Nucleus accumbens (tissue), 56 donors: ENCODE measurements at regions not wholly inside any gene's neighbourhood (a gene's known extent, or its start where the extent isn't known, plus 50 kb on each side); places are given as distances from the start of the nearest gene placed in this dataset.
"Not testable (repeated sequence)": the region's sequence is repeated elsewhere in the genome, so short reads cannot be mapped to it uniquely, and the experiment has no call there.

Experiments used
- DNase-seq, 56 donors: peaks; one replicate each; lab custom pipeline; 2025; lab: John Stamatoyannopoulos, UW

- no peak for DNase-seq
Measured at GRCh38 chr3:87625876-87626275, 349.5 kb upstream of the POU1F1 start.

- DNase-seq: no peak
Measured at GRCh38 chr3:87624860-87625259, 348.5 kb upstream of the POU1F1 start.

DNA sequence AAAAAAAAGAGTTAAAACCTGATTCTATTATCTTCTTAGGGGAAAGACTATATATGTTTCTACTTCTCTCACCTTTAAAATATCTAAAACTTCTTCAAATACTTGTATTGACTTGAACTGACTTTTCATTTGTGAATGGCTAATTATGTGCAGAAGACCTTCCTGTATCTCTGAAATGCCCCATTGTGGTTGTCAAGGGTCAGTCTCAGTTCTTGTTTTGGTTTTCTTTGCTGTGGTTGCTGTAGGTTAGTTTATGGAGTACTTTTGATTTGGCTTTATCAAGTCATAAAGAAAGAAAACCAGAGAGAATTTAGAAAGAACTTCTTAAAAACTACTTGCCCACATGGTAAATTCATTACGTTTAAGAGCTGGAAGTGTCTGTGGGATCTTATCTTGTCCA, 345.3 kb upstream of the POU1F1 start:
- DNase-seq: no peak

GRCh38 chr3:87615506-87615905, 339.1 kb upstream of the POU1F1 start:
- DNase-seq: no peak

- DNase-seq: no peak
Measured at GRCh38 chr3:87614998-87615397, 338.6 kb upstream of the POU1F1 start.

DNA sequence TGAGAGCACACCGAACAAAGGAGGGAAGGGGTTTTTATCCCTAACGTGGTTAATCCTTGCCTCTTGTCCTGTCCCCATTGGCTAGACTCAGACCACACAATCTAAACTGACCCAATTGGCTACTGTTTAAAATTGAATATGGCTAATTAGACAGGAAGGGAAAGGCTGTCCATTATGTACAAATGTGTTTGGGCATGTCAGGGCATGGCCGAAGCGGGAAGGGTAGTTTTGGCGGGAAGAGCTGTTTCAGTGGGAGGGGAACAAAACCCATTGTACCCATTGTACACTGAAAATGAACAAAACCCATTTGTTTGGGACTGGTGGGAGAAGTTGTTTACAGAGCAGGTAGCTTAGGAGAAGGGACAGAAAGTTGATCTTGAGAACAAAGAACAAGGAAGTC, 330.9 kb upstream of the POU1F1 start:
- DNase-seq: no peak

- no peak for DNase-seq
Measured at GRCh38 chr3:87595798-87596197, 319.4 kb upstream of the POU1F1 start.

DNA sequence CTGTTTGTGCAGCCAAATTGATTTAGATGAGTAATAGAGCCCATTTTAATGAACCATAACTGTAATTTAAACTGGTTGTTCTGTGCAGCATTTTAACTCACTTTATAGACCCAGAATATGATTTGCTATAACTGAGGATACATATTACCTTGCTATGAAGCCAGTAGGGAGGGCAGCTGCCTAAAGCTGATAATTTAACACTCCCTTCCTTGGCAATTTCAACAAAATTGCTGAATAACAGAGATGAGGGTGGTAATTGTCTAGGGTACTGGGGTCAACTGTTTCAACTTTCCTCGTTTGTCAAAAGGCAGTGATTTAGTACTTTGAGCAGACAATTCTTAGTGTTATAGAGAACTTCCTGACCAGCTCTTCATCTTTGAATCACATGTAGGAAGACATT, 304.9 kb upstream of the POU1F1 start:
- no peak for DNase-seq

DNA sequence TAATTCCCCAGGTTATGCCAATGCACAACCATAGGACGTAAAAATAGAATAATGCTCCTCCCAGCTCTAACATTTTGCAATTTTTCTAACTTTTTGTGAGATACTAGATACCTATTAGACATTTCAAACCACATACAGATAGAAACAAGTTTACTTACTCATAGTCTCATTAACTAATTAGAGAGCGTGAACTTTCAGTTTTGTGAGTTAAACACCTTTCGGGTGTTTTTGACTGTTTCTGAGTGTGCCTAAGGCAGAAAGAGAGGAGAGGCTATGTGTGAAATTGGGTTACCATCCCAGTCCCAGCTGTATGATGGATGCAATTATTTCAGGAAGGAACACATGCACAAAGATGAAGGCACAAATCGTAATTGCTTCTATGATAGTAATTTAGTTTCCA, 300.4 kb upstream of the POU1F1 start:
- no peak for DNase-seq

- no peak for DNase-seq
Measured at GRCh38 chr3:87575550-87575949, 299.2 kb upstream of the POU1F1 start.

DNA sequence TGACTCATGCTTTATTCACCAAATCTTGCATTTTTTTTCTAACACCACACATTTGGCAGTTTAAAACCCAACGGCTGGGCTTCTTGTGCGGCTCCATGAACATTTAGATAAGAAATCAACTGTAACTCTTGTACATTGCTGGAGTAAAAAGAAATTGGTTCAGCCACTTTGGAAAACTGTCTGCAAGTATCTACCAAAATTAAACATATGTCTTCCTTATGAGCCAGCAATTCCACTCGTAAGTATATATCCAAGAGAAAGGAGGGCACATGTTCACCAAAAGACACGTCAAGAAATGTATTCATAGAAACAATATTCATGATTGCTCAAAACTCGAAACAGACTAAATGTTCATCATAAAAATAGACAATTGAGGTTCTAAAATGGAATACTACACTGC, 291.9 kb upstream of the POU1F1 start:
- DNase-seq: no peak

DNA sequence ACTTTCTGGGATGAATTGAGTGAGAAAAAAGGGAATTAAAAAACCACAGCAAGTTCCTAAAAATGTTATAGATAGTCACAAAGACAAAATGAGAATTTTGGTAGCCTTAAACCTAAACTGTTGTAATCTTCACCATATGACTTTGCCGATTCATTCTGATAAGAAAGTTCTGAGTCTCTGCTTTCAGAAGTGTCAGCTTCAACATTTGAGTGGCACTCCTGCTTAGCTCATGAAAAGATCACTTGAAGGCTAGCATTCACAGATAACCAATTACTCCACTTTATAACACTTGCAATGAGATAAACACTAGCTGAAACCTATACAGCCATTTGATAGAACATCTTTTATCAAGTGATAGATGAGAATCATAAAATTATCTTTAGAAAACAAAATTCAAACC, 288.1 kb upstream of the POU1F1 start:
- no peak for DNase-seq

GRCh38 chr3:87563712-87564111, 287.3 kb upstream of the POU1F1 start:
- no peak for DNase-seq

DNA sequence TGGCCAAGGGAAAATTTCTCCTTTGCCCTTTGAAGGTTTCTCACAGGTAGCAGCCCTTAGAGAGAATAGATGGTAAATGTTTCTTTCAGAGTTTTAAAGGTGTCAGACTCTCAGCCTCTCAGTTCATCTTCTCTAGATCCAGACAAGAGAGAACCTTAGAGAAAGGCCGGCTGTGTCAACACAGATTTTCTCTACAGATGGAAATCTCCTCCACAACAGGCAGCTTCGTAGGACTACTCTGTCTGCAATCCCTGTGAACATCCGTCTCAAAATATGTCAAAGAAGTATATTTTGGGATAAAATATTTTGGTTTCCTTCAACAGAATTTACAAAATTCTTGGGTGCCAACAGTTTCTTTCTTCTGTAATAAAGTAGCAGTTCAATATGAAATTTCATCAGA, 282.1 kb upstream of the POU1F1 start:
- no peak for DNase-seq

DNA sequence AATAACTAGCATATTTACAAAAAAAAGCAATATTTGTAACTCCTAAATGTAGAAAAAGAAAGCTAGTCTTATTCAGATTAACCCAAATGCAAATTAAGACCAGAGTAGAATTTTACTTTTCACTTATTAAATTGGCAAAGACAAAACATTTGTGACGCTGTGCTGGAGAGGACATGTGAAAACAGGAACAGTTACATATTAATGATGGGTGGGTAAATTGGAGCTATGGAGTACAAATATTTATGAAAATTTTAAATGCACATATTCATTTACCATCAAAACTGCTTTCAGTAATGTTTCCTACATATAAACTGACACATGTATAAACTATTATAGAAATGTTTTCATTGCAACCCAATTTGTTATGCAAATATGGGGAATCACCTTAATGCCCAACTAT, 278.9 kb upstream of the POU1F1 start:
- no peak for DNase-seq

DNA sequence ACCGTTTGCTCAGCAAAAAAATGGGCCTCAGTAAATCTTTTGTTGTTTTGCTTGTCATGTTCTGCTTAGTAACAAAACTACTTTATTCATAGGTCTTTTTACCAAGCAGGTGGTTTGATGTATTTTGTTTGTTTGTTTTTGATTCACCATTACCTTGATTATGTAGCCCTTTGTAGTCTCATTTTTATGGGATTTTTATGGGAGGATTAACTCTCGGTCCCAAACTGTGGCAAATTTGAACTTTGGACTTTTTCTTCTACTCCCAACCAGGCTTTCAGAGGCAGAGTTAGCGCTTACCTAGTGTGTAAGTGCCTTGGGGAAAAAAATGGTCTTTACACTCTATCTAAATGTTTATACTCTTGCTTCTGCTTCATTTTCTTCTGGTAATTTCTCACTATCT, 276.7 kb upstream of the POU1F1 start:
- DNase-seq: no peak

DNA sequence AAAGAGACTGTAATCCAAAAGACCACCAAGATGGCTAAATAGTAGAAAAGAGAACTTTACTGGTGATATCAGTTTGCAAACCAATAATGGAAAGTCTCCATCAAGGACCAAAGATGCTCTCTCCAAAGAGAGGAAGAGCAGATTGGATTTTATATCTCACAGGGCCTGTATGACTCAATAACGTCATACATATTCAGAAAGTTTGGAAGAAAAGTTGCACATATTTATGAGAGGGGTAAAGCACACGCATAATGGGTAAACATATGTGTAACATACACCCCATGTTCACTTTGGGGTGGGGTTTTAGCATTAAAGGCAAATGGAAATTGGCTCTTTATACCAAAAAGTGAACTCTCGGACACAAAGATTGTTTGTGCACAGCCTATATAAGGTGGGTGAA, 274.5 kb upstream of the POU1F1 start:
- no peak for DNase-seq

- DNase-seq: no peak
Measured at GRCh38 chr3:87549208-87549607, 272.8 kb upstream of the POU1F1 start.

DNA sequence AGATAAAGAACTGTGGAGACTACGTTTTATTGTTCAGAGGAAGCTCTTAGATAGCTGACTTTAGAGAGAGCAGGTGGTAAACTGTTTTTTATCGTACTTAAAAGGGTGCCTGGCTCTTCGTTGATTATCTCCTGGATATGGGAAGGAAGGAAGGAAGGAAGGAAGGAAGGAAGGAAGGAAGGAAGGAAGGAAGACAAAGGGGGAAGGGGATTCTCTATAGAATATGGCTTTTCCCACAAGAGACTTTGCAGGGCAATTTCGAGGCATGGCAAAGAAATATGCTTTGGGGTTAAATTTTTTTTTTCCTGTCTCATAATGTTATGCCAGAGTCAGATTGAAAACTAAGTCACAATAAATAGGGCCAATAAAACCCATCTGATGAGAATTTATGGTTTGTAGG, 271.9 kb upstream of the POU1F1 start:
- no peak for DNase-seq

DNA sequence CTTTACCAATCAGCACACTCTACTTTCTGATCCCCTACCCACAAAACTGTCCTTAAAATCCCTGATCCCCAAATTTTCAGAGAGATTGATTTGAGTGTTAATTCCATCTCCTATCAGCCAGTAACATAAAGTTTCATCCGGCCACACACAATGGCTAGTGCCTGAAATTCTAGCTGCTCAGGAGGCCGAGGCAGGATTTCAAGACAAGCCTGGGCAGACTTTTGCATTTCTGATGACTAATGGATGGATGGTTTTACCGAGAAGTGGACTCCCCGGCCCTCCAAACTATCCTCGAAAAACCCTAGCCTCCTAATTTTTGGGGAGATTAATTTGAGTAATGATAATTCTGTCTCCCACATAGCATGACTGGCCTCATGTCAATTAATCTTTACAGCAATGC, 269.8 kb upstream of the POU1F1 start:
- DNase-seq: no peak

DNA sequence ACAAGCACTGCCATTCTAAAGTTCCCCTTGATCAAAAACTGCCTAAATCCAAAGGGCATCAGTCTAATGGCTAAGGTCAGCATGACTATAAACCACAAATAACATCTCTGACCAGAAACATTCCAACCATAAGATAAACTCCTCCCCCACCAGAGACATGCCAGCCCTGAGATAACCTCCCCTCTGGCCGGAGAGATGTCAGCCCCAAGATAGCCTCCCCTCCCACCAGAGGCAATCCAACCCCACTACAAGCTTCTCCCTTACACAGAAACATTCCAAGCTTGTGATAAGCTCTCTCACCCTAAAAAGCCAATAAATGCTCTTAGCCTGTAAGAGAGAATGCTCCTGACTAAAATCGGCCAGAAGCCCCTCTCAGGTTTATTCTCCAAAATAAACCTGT, 267.0 kb upstream of the POU1F1 start:
- DNase-seq: not testable (repeated sequence)

GRCh38 chr3:87541723-87542122, 265.3 kb upstream of the POU1F1 start:
- no peak for DNase-seq

- DNase-seq: not testable (repeated sequence)
Measured at GRCh38 chr3:87538722-87539121, 262.3 kb upstream of the POU1F1 start.

GRCh38 chr3:87509401-87509800, 233.0 kb upstream of the POU1F1 start:
- DNase-seq: no peak
